ENCODE measurements at regions not wholly inside any gene's neighbourhood (a gene's known extent, or its start where the extent isn't known, plus 50 kb on each side); places are given as distances from the start of the nearest gene placed in this dataset.

- DNase-seq (ENCODE audit: low read depth in 1 of 2, low spot score in 2 of 2) (no peak), FAIRE-seq (no peak)
These were observed 1499.0 kb upstream of the TMEFF2 start for GRCh38 chr2:193693758-193694157.

More at GRCh38 chr2:193693758-193694157, 1499.0 kb upstream of the TMEFF2 start:
- Histone ChIP-seq H3K9ac (replicated peaks in 1 of 4; ENCODE audit: extremely low read depth in 1 of 4, low read depth in 3 of 4, low read length in 3 of 4) (no peak overlapping the region), H3K23ac (ENCODE audit: insufficient read length) (no peak overlapping the region), H4K20me1 (replicated peaks in 1 of 2; ENCODE audit: control insufficient read depth in 1 of 2, insufficient read depth in 2 of 2, low read length in 2 of 2) (no peaks in the 10 kb centered on the region), H3K4ac (replicated peaks; ENCODE audit: insufficient read length, low read depth, low read length) (no peak overlapping the region), H2BK5ac (ENCODE audit: low read depth, low read length) (no peak overlapping the region), H4K91ac (replicated peaks; ENCODE audit: insufficient read length, low read length) (no peak overlapping the region), H3K4me3 (ENCODE audit: extremely low read depth in 1 of 4, insufficient read depth in 2 of 4, low read depth in 3 of 4, low read length in 4 of 4) (no peak overlapping the region), H3K36me3 (ENCODE audit: control insufficient read depth in 2 of 4, insufficient read depth in 4 of 4, low read length in 3 of 4) (no peaks in the 10 kb centered on the region), H4K8ac (ENCODE audit: extremely low read depth, insufficient read depth, low read length) (no peak overlapping the region), H3K23me2 (ENCODE audit: low read depth, low read length) (no peaks in the 10 kb centered on the region), H2AFZ (ENCODE audit: low read length) (no peak overlapping the region), H2AK5ac (ENCODE audit: low read depth, low read length) (no peak overlapping the region), H3K79me2 (ENCODE audit: control insufficient read depth in 1 of 2, insufficient read depth in 2 of 2, low read length in 2 of 2) (no peaks in the 10 kb centered on the region), H2BK12ac (ENCODE audit: low read depth, low read length) (no peak overlapping the region), H3K56ac (replicated peaks; ENCODE audit: insufficient read length, low read depth, low read length) (no peak overlapping the region), H2BK15ac (ENCODE audit: low read length) (no peak overlapping the region), H2BK120ac (replicated peaks; ENCODE audit: low read depth, low read length) (no peak overlapping the region), H3K18ac (ENCODE audit: extremely low read depth, low read length) (no peak overlapping the region), H2BK20ac (ENCODE audit: low read length) (no peak overlapping the region), H4K5ac (ENCODE audit: insufficient read length, low read depth, low read length) (no peak overlapping the region), H3K14ac (ENCODE audit: insufficient read length) (no peak overlapping the region), H3K27ac (ENCODE audit: low read depth, low read length) (no peak overlapping the region), H3K9me3 (ENCODE audit: insufficient read depth in 2 of 2, low read depth in 1 of 2, low read length in 1 of 2) (no peaks in the 10 kb centered on the region), H3K27me3 (replicated peaks in 1 of 4; ENCODE audit: control insufficient read depth in 3 of 4, extremely low read depth in 1 of 4, insufficient read depth in 3 of 4, low read length in 3 of 4) (no peaks in the 10 kb centered on the region), H3K4me1 (replicated peaks in 1 of 4; ENCODE audit: control insufficient read depth in 3 of 4, insufficient read depth in 4 of 4, low read length in 3 of 4) (no peaks in the 10 kb centered on the region), H3K79me1 (ENCODE audit: low read depth, low read length) (no peaks in the 10 kb centered on the region), H3K4me2 (ENCODE audit: insufficient read depth in 1 of 2, low read depth in 2 of 2, low read length in 2 of 2) (no peak overlapping the region)
- no peak for TF ChIP-seq RFX5 (IDR thresholded peaks at IDR 0.05; ENCODE audit: borderline replicate concordance, low read depth, low read length)
- no peak for TF ChIP-seq POLR2AphosphoS5 (IDR thresholded peaks at IDR 0.05; ENCODE audit: low read depth, low read length)
- no peak for TF ChIP-seq SP1 (IDR thresholded peaks at IDR 0.05; ENCODE audit: low read depth, low read length)
- no peak for TF ChIP-seq RNF2 (IDR thresholded peaks at IDR 0.05; ENCODE audit: borderline replicate concordance, low read depth, low read length, missing control alignments, poor library complexity, severe bottlenecking)
- TF ChIP-seq EP300 (IDR thresholded peaks at IDR 0.05; ENCODE audit: borderline replicate concordance in 1 of 2, low read depth in 2 of 2, low read length in 2 of 2): no peak
- no peak for TF ChIP-seq RBBP5 (IDR thresholded peaks at IDR 0.05; ENCODE audit: borderline replicate concordance, low read depth, low read length)
- no peak for TF ChIP-seq TBP (IDR thresholded peaks at IDR 0.05; ENCODE audit: low read depth, low read length)
- no peak for TF ChIP-seq CREB1 (IDR thresholded peaks at IDR 0.05)
- TF ChIP-seq CTCF (IDR thresholded peaks at IDR 0.05; ENCODE audit: control extremely low read depth in 1 of 3, insufficient read depth in 1 of 3, low read depth in 1 of 3, low read length in 3 of 3): no peak
- TF ChIP-seq CBX5 (IDR thresholded peaks at IDR 0.05; ENCODE audit: low read depth, low read length): no peak
- TF ChIP-seq SIN3A (conservative IDR thresholded peaks at IDR 0.05 in 1 of 2, IDR thresholded peaks at IDR 0.05 in 1 of 2; ENCODE audit: low read depth in 1 of 2, low read length in 2 of 2): no peak
- POLR2A ChIA-PET (ENCODE audit: partially characterized antibody): no interaction called here
- WGBS, 2 experiments (ENCODE audit: extremely low coverage in 1 of 2, insufficient coverage in 1 of 2, insufficient read length in 1 of 2, insufficient replicate concordance in 2 of 2, low coverage in 1 of 2, low lambda C conversion rate in 2 of 2, missing lambda C conversion rate in 1 of 2): 89% methylated on average over 3 of the region's 3 CpGs; no CpG with 5 or more reads in 1 of the 2 experiments
- CTCF ChIA-PET (ENCODE audit: partially characterized antibody): no interaction called here
